ENCODE measurements at regions not wholly inside any gene's neighbourhood (a gene's known extent, or its start where the extent isn't known, plus 50 kb on each side); places are given as distances from the start of the nearest gene placed in this dataset.
A peak's percentile ranks its signal among the peaks of the same experiment; 100 is the strongest.
"Not testable (repeated sequence)": the region's sequence is repeated elsewhere in the genome, so short reads cannot be mapped to it uniquely, and the experiment has no call there.

DNA sequence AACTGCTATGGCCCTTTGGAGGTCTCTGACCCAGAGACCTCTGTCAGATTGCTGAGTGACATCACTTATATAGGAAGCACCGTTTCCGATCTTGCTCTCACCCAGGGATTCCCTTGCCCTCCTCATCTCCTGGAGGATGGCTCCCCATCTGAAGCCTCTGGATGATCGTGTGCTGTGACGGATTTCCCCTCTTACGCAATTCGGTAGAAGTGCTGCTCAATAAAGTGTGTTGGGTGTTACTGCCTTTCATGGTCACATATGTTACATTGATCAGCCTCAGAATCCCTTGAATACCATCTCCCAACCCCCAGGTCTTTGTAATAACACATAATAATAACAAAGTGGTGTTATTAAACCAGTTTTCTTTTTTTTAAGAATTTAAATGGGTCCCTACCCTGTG, 107.3 kb upstream of the CLEC14A start:
- DNase-seq (ENCODE audit: low read depth in 1 of 2, low spot score in 1 of 2): no peak
- Histone ChIP-seq H3K9me3 (ENCODE audit: low read depth) (no peaks in the 10 kb centered on the region), H3K4me1 (ENCODE audit: low read depth) (peaks cover 7% of the 10 kb centered on the region), H3K4me3 (no peak overlapping the region), H3K27ac (no peak overlapping the region), H3K36me3 (no peaks in the 10 kb centered on the region), H3K27me3 (no peaks in the 10 kb centered on the region)
- TF ChIP-seq, protein P1, sequence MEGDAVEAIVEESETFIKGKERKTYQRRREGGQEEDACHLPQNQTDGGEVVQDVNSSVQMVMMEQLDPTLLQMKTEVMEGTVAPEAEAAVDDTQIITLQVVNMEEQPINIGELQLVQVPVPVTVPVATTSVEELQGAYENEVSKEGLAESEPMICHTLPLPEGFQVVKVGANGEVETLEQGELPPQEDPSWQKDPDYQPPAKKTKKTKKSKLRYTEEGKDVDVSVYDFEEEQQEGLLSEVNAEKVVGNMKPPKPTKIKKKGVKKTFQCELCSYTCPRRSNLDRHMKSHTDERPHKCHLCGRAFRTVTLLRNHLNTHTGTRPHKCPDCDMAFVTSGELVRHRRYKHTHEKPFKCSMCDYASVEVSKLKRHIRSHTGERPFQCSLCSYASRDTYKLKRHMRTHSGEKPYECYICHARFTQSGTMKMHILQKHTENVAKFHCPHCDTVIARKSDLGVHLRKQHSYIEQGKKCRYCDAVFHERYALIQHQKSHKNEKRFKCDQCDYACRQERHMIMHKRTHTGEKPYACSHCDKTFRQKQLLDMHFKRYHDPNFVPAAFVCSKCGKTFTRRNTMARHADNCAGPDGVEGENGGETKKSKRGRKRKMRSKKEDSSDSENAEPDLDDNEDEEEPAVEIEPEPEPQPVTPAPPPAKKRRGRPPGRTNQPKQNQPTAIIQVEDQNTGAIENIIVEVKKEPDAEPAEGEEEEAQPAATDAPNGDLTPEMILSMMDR (IDR thresholded peaks at IDR 0.05; ENCODE audit: low read depth, low read length): no peak

DNA sequence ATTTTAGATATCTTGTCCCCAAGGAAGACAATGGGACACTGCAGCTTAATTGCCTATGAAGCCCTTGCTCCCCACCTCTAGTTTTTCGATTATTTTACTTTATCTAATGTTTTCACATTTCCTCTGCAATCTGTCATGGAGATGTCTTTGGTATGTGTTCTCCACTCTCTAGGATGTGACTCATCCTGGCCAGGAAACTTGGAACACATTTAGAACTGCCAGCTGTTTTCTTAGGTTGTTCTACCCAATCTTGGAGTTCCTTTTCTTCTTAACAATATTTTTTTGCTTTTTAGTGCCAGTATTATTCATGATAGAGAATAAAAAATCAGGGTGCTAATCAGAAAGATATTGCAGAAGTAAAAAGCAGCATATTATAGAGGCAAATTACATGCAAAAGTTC, 101.7 kb upstream of the CLEC14A start:
- H3K27me3 ChIP-seq: no peaks in the 10 kb centered on the region
- TF ChIP-seq, protein P1 (IDR thresholded peaks at IDR 0.05; ENCODE audit: low read depth, low read length): no peak
- H3K27ac ChIP-seq: no peak overlapping the region
- H3K4me3 ChIP-seq: no peak overlapping the region
- peak in 1 of 2 donors; percentile 91 for DNase-seq (ENCODE audit: low read depth in 1 of 2, low spot score in 1 of 2)
- H3K4me1 ChIP-seq (ENCODE audit: low read depth): no peaks in the 10 kb centered on the region
- H3K9me3 ChIP-seq (ENCODE audit: low read depth): no peaks in the 10 kb centered on the region
- no peaks in the 10 kb centered on the region for H3K36me3 ChIP-seq

GRCh38 chr14:38355473-38355872, 99.6 kb upstream of the CLEC14A start:
- not testable (repeated sequence) for H3K27me3 ChIP-seq; H3K27ac ChIP-seq; H3K36me3 ChIP-seq; H3K4me1 ChIP-seq (ENCODE audit: low read depth); H3K4me3 ChIP-seq; DNase-seq (ENCODE audit: low read depth in 1 of 2, low spot score in 1 of 2); H3K9me3 ChIP-seq (ENCODE audit: low read depth)

GRCh38 chr14:38350102-38350501, 94.2 kb upstream of the CLEC14A start:
- Histone ChIP-seq H3K27me3 (no peaks in the 10 kb centered on the region), H3K36me3 (no peaks in the 10 kb centered on the region), H3K9me3 (ENCODE audit: low read depth) (no peaks in the 10 kb centered on the region), H3K4me1 (ENCODE audit: low read depth) (no peaks in the 10 kb centered on the region), H3K4me3 (no peak overlapping the region), H3K27ac (no peak overlapping the region)
- DNase-seq (ENCODE audit: low read depth in 1 of 2, low spot score in 1 of 2): no peak
- TF ChIP-seq, protein P1 (IDR thresholded peaks at IDR 0.05; ENCODE audit: low read depth, low read length): no peak

DNA sequence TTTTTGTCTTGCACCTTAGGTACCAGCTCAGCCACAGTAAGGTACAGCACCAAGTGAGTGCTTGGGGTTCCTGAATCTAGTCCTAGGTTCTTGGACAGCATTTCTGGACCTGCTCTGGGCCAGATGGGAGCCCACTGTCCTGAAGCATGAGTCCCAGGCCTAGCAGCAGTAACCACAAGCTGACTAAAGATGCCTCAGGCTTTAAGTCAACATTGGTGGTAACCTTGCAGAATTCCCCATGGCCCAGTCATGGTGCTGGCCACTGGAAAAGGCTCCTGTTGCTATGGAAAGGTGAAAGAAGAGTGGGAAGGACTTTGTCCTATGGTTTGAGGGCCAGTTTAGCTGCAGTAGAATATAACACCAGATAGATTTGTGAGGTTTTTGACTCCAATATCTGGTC, 86.9 kb upstream of the CLEC14A start:
- no peak overlapping the region for H3K4me3 ChIP-seq
- H3K27ac ChIP-seq: no peak overlapping the region

DNA sequence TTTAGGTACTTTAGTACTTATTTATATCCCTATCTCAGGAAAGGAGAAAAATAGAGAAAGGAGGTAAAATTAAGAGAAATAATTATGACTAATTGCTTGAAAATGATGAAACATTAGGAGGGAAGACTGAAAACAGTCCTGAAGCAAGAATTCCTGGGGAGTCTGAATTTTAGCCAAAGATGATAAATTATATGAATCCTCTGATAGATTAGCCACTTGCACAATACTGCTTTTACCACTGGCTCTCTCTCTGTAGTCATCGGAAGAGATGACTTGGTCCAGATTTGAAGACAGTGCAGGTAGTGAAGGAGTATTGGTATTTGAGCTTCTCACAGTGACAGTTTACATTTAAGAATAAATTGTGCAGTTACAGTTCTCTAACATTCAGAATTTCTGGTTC, 83.8 kb upstream of the CLEC14A start:
- DNase-seq (ENCODE audit: low read depth in 1 of 2, low spot score in 1 of 2): peak in 1 of 2 donors; percentile 71
- H3K36me3 ChIP-seq: no peaks in the 10 kb centered on the region
- H3K9me3 ChIP-seq (ENCODE audit: low read depth): no peaks in the 10 kb centered on the region
- TF ChIP-seq, protein P1 (IDR thresholded peaks at IDR 0.05; ENCODE audit: low read depth, low read length): no peak
- H3K4me3 ChIP-seq: no peak overlapping the region
- no peak overlapping the region for H3K27ac ChIP-seq
- H3K4me1 ChIP-seq (ENCODE audit: low read depth): no peaks in the 10 kb centered on the region
- H3K27me3 ChIP-seq: no peaks in the 10 kb centered on the region

More for the DNA sequence above, 86.9 kb upstream of the CLEC14A start:
- no peaks in the 10 kb centered on the region for H3K9me3 ChIP-seq (ENCODE audit: low read depth)
- no peaks in the 10 kb centered on the region for H3K36me3 ChIP-seq
- no peaks in the 10 kb centered on the region for H3K27me3 ChIP-seq
- H3K4me1 ChIP-seq (ENCODE audit: low read depth): no peaks in the 10 kb centered on the region
- no peak for DNase-seq (ENCODE audit: low read depth in 1 of 2, low spot score in 1 of 2)
- TF ChIP-seq, protein P1 (IDR thresholded peaks at IDR 0.05; ENCODE audit: low read depth, low read length): no peak
